ENCODE measurements at regions not wholly inside any gene's neighbourhood (a gene's known extent, or its start where the extent isn't known, plus 50 kb on each side); places are given as distances from the start of the nearest gene placed in this dataset.

GRCh38 chr10:28418069-28418468, 114.8 kb upstream of the WAC start:
- no peaks in the 10 kb centered on the region for H3K9me3 ChIP-seq
- H3K4me1 ChIP-seq, result no peaks in the 10 kb centered on the region
- ATAC-seq (no peak), DNase-seq (no peak)
- intact Hi-C loops (cut with DNase I), result no loop called here
- no peaks in the 10 kb centered on the region for H3K36me3 ChIP-seq
- H3K27ac ChIP-seq, result no peak overlapping the region
- TF ChIP-seq CTCF (IDR thresholded peaks at IDR 0.05), result no peak
- H3K27me3 ChIP-seq, result no peaks in the 10 kb centered on the region
- no peak overlapping the region for H3K4me3 ChIP-seq

GRCh38 chr10:28425422-28425821, 107.5 kb upstream of the WAC start:
- Histone ChIP-seq H3K27me3 (no peaks in the 10 kb centered on the region), H3K27ac (no peak overlapping the region), H3K9me3 (no peaks in the 10 kb centered on the region), H3K4me1 (no peaks in the 10 kb centered on the region), H3K36me3 (no peaks in the 10 kb centered on the region), H3K4me3 (no peak overlapping the region)
- no peak for DNase-seq
- TF ChIP-seq CTCF (IDR thresholded peaks at IDR 0.05), result no peak
- intact Hi-C loops (cut with DNase I), result no loop called here
- no peak for ATAC-seq

GRCh38 chr10:28426392-28427159, 106.3 kb upstream of the WAC start:
- DNase-seq, result no peak

GRCh38 chr10:28427376-28427775, 105.5 kb upstream of the WAC start:
- intact Hi-C loops (cut with DNase I), result no loop called here
- Histone ChIP-seq H3K27ac (no peak overlapping the region), H3K4me1 (no peaks in the 10 kb centered on the region), H3K27me3 (no peaks in the 10 kb centered on the region), H3K4me3 (no peak overlapping the region), H3K36me3 (no peaks in the 10 kb centered on the region), H3K9me3 (no peaks in the 10 kb centered on the region)
- TF ChIP-seq CTCF (IDR thresholded peaks at IDR 0.05), result no peak
- DNase-seq (no peak), ATAC-seq (no peak)

More at GRCh38 chr10:28426392-28427159, 106.3 kb upstream of the WAC start:
- Histone ChIP-seq H3K4me3 (no peak overlapping the region), H3K27ac (no peak overlapping the region), H3K27me3 (no peaks in the 10 kb centered on the region), H3K9me3 (no peaks in the 10 kb centered on the region), H3K4me1 (no peaks in the 10 kb centered on the region), H3K36me3 (no peaks in the 10 kb centered on the region)
- intact Hi-C loops (cut with DNase I), result no loop called here
- ATAC-seq, result no peak
- TF ChIP-seq CTCF (IDR thresholded peaks at IDR 0.05), result no peak

GRCh38 chr10:28429045-28429444, 103.9 kb upstream of the WAC start:
- Histone ChIP-seq H3K36me3 (no peaks in the 10 kb centered on the region), H3K4me3 (no peak overlapping the region), H3K27ac (no peak overlapping the region), H3K27me3 (no peaks in the 10 kb centered on the region), H3K9me3 (no peaks in the 10 kb centered on the region), H3K4me1 (no peaks in the 10 kb centered on the region)
- TF ChIP-seq CTCF (IDR thresholded peaks at IDR 0.05), result no peak
- DNase-seq, result no peak
- intact Hi-C loops (cut with DNase I), result no loop called here
- ATAC-seq, result no peak

Measured in upper lobe of right lung (tissue), 1 donor.